KOPT-K1 (cell line): ENCODE measurements at regions not wholly inside any gene's neighbourhood (a gene's known extent, or its start where the extent isn't known, plus 50 kb on each side); places are given as distances from the start of the nearest gene placed in this dataset.

Source experiments
- H3K27ac ChIP-seq: fragments of 200-600 bp; sonication (generic); 2 replicates; pipeline ENCODE4 v1.5.1; 2016; ENCODE audit warnings: antibody characterized with exemption, mild to moderate bottlenecking, low read depth, low read length; ENCODE audit not compliant: poor library complexity, severe bottlenecking
- H3K36me3 ChIP-seq: fragments of 200-600 bp; sonication (generic); 2 replicates; pipeline ENCODE4 v1.5.1; 2017; ENCODE audit warnings: antibody characterized with exemption, mild to moderate bottlenecking, low read length, moderate library complexity; ENCODE audit not compliant: insufficient read depth
- H3K9me3 ChIP-seq: fragments of 200-600 bp; sonication (generic); 2 replicates; pipeline ENCODE4 v1.5.1; 2017; ENCODE audit warnings: antibody characterized with exemption, low read length, mild to moderate bottlenecking; ENCODE audit not compliant: insufficient read depth, poor library complexity, severe bottlenecking

- Histone ChIP-seq H3K27ac (no peak overlapping the region), H3K9me3 (no peaks in the 10 kb centered on the region)
These were observed 451.3 kb downstream of the SHQ1 start for GRCh38 chr3:72396899-72397298.

DNA sequence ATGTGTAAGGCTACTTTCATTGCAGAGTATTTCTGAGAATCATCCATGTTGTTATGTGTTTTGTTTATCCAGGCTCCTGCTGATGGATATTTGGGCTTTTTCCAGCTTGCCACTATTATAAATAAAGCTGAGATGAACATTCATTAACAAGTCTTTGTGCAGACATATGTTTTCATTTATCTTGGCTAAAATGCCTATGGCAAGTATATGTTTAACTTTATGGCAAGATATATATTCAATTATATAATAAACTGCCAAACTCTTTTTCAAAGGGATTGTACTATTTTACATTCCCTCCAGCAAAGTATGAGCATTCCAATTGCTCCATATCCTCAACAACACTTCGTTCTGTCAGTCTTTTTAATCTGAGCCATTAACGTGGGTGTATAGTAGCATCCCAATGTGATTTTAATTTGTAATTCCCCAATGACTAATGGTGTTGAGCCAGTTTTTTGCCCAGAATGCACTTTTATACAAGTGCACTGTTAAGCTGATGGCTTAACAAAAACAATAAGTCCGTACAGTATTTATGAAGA is 452.4 kb downstream of the SHQ1 start:
- Histone ChIP-seq H3K9me3 (no peaks in the 10 kb centered on the region), H3K27ac (no peak overlapping the region), H3K36me3 (no peaks in the 10 kb centered on the region)

More at GRCh38 chr3:72396899-72397298, 451.3 kb downstream of the SHQ1 start:
- H3K36me3 ChIP-seq = no peaks in the 10 kb centered on the region

DNA sequence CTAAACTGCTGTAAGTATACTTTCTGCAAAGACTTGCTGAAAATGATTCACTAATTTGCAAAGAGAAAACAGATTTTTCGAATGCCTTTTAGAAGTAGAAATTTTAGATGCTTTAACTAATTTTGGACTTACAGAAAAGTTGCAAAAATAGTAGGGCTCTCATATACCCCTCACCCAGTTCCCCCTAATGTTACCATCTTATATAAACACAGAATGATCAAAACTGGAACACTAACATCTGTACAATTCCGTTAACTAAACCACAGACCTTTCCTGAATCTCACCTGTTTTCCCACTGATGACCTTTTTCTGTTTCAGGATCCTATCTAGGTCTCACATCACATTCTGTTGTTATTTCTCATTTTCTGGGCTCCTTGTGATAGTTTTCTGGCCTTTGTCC is 454.8 kb downstream of the SHQ1 start:
- no peaks in the 10 kb centered on the region for H3K9me3 ChIP-seq
- no peaks in the 10 kb centered on the region for H3K36me3 ChIP-seq

DNA sequence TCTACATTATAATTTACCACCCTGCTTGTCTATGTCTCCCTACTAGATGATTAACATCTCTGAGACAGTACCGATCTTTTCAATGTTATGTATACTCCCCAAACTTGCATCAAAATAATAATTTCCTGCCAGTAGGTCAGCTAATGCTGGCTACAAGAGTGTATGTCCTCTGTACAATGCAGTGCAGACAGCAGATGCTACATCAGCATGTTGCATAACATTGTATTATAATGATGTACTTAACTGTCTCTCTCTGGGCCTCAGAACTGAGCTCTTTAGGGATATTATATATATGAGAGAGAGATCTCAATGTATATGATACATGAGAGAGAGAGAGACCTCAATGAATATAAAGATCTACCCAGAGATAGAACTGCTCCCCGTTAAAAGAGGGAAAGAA is 456.6 kb downstream of the SHQ1 start:
- Histone ChIP-seq H3K36me3 (no peaks in the 10 kb centered on the region), H3K27ac (no peak overlapping the region)

More for the DNA sequence above, 454.8 kb downstream of the SHQ1 start:
- no peak overlapping the region for H3K27ac ChIP-seq

DNA sequence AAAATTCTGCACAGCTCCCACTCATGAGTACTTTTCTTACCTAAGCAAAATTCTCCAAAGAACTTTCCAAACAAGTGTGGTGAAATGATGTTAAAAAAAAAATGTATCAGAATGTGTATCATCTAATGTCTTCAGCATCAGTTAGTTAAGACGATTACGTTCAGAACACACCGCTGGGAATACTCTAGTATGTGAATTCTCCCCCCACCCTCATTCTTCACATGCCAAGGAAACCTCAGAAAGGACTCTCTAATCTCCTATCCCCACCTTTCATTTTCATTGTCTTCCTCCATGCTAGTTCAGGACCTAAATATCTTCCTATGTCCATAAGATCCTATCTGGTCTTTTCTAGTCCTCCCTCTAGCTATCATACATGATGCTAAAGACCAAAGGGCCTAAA is 457.4 kb downstream of the SHQ1 start:
- Histone ChIP-seq H3K27ac (no peak overlapping the region), H3K36me3 (no peaks in the 10 kb centered on the region), H3K9me3 (no peaks in the 10 kb centered on the region)

More for the DNA sequence above, 456.6 kb downstream of the SHQ1 start:
- no peaks in the 10 kb centered on the region for H3K9me3 ChIP-seq

- Histone ChIP-seq H3K36me3 (no peaks in the 10 kb centered on the region), H3K9me3 (no peaks in the 10 kb centered on the region), H3K27ac (no peak overlapping the region)
These were observed 459.6 kb downstream of the SHQ1 start for GRCh38 chr3:72388644-72389043.

DNA sequence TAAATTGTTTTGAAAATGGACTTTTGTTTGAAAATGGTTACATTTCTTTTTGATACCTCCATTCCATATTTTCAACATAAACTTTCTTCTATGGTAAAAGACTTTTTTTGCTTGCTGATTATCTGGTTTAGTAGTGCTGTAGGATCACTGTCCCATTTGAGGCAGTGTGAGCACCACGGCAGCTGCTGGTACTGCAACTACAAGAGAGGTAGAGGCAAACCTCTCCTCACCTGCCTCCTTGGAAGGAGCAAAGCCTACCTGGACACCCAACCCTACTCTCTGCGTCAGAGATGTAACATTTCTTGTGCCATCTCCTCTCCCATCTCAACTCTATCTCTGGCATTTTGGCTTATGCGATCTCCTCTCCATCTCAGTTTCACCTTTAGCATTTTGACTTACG is 460.1 kb downstream of the SHQ1 start:
- Histone ChIP-seq H3K9me3 (no peaks in the 10 kb centered on the region), H3K27ac (no peak overlapping the region), H3K36me3 (no peaks in the 10 kb centered on the region)

GRCh38 chr3:72386327-72387000 is 461.8 kb downstream of the SHQ1 start:
- H3K36me3 ChIP-seq = no peaks in the 10 kb centered on the region
- no peaks in the 10 kb centered on the region for H3K9me3 ChIP-seq
- no peak overlapping the region for H3K27ac ChIP-seq

- H3K27ac ChIP-seq = no peak overlapping the region
- H3K36me3 ChIP-seq = no peaks in the 10 kb centered on the region
- no peaks in the 10 kb centered on the region for H3K9me3 ChIP-seq
These were observed 463.1 kb downstream of the SHQ1 start for GRCh38 chr3:72385167-72385566.

- no peaks in the 10 kb centered on the region for H3K9me3 ChIP-seq
- no peaks in the 10 kb centered on the region for H3K36me3 ChIP-seq
- H3K27ac ChIP-seq = no peak overlapping the region
These were observed 463.6 kb downstream of the SHQ1 start for GRCh38 chr3:72384602-72385001.

GRCh38 chr3:72383883-72384282 is 464.4 kb downstream of the SHQ1 start:
- H3K9me3 ChIP-seq = no peaks in the 10 kb centered on the region
- peaks cover under 1% of the 10 kb centered on the region; the same call in 1 of the 2 replicates for H3K36me3 ChIP-seq
- H3K27ac ChIP-seq = no peak overlapping the region

DNA sequence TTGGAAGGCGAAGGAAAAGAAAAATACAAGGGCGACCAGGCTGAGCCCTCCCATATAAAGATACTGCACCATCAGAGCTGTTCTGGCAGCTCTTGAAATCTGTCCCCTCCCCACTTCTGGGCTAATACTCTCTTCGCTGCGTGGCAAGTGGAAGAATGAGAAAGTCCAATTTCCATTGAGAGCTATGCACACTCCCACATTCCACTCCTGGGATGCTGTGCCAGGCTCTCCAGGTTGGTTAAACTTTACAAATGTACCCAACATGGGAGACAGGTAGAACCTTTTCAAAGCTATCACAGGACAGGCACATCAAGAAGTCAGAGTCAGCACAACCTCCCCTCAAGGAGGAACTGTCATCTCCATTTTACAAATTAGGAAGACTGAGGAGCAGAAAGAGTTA is 465.0 kb downstream of the SHQ1 start:
- H3K36me3 ChIP-seq = peaks cover 7% of the 10 kb centered on the region
- no peak overlapping the region for H3K27ac ChIP-seq
- H3K9me3 ChIP-seq = no peaks in the 10 kb centered on the region

DNA sequence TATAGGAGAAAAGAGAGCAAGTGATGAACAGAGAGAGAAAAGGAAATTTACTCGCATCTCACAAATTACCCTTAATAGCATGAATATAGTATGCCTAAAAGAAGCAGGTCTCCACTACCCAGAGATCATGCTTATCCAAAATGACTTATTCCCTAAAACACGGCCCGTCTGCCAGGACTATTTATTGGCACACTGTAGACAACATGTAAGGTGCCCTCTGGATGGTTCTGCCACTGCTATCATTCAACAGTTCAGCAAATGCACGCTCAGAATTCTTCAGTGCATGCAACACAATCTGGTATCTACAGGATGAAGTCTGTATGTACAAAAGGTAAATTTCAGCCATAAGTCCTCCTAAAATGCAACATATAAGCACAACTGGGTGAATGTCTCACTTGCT is 465.8 kb downstream of the SHQ1 start:
- peaks cover 13% of the 10 kb centered on the region for H3K36me3 ChIP-seq
- H3K27ac ChIP-seq = no peak overlapping the region
- H3K9me3 ChIP-seq = no peaks in the 10 kb centered on the region

DNA sequence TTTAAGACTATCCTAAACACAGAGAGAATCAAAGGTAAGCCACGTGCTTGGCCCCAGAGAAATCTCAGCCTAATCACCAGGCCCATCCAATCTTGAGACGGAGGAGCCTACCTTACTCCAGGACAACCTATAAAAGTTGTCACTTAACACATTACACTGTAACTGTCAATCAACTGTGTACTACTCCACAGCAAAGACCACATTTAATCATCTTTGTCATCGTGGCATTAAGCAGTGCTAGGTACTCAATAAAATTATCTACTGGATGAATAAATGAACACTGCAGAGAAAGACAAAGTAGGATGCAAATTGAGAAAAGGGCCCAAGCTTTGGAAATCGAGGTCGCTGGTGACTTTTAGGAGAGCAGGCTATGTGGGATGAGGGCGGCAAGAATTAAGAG is 466.7 kb downstream of the SHQ1 start:
- no peaks in the 10 kb centered on the region for H3K9me3 ChIP-seq
- H3K36me3 ChIP-seq = peaks cover 19% of the 10 kb centered on the region
- H3K27ac ChIP-seq = no peak overlapping the region

- Histone ChIP-seq H3K9me3 (no peaks in the 10 kb centered on the region), H3K27ac (no peak overlapping the region), H3K36me3 (peaks cover 19% of the 10 kb centered on the region)
These were observed 467.3 kb downstream of the SHQ1 start for GRCh38 chr3:72380711-72381493.
